ENCODE measurements at regions not wholly inside any gene's neighbourhood (a gene's known extent, or its start where the extent isn't known, plus 50 kb on each side); places are given as distances from the start of the nearest gene placed in this dataset.

- TF ChIP-seq MTA3 (IDR thresholded peaks at IDR 0.05; ENCODE audit: borderline replicate concordance, low read length) (no peak), TAF1 (IDR thresholded peaks at IDR 0.05; ENCODE audit: borderline replicate concordance, low read depth, low read length) (no peak), DPF2 (IDR thresholded peaks at IDR 0.05) (no peak)
Measured at GRCh38 chr15:91578511-91578910, 275.0 kb upstream of the SLCO3A1 start.
